ENCODE measurements at regions not wholly inside any gene's neighbourhood (a gene's known extent, or its start where the extent isn't known, plus 50 kb on each side); places are given as distances from the start of the nearest gene placed in this dataset.

GRCh38 chr15:99486371-99487336 is 79.1 kb upstream of the MEF2A start:
- TF ChIP-seq CTCF (IDR thresholded peaks at IDR 0.05; ENCODE audit: low read depth, low read length, poor library complexity, severe bottlenecking), result no peak
- no peak for TF ChIP-seq EZH2phosphoT487 (IDR thresholded peaks at IDR 0.05; ENCODE audit: borderline replicate concordance, low read length)
